ENCODE measurements at regions not wholly inside any gene's neighbourhood (a gene's known extent, or its start where the extent isn't known, plus 50 kb on each side); places are given as distances from the start of the nearest gene placed in this dataset.
"Not testable (repeated sequence)": the region's sequence is repeated elsewhere in the genome, so short reads cannot be mapped to it uniquely, and the experiment has no call there.

- no peak for DNase-seq
Observed at GRCh38 chr3:81277853-81278252, 483.6 kb downstream of the GBE1 start.

GRCh38 chr3:81274671-81275070 is 486.8 kb downstream of the GBE1 start:
- no peak for DNase-seq

- no peak for DNase-seq
Observed at GRCh38 chr3:81270603-81271379, 490.7 kb downstream of the GBE1 start.

- no peak for DNase-seq
Observed at GRCh38 chr3:81268526-81268925, 492.9 kb downstream of the GBE1 start.

DNA sequence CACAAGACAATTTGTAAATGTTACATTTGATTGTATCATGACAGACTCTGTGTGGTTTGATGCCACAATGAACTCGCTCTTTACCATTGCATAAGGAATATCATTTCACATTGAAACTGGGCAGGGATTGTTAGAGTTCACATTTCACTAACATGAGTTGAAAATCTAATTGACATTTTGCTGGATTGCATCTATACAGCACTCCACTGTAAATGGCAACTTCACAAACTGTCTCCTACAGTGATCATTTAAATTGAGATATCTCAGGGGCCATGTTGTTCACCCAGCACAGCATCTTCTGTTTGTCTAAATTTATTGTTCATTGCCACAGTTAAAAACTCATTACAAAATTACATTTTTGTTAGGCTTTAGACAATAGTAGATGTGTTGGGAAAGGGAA is 499.4 kb downstream of the GBE1 start:
- no peak for DNase-seq

DNA sequence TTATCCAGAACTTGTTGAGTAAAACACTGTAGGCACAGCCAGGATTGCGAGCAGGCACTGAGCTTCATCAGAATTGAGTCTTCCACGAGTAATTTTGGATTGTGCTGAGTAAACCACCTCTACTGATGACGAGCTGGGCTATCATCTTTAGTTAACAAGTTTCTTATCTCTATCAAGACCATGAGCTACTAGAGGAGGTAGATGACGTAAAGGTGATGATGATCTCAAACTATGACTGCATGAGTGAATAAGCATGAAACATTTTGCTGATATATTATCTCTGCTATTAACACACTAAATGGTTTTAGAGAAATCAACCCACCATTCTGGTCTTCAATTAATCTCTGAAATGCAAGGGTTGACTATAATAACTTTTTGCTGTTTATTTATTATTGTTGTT is 506.0 kb downstream of the GBE1 start:
- DNase-seq: no peak

DNA sequence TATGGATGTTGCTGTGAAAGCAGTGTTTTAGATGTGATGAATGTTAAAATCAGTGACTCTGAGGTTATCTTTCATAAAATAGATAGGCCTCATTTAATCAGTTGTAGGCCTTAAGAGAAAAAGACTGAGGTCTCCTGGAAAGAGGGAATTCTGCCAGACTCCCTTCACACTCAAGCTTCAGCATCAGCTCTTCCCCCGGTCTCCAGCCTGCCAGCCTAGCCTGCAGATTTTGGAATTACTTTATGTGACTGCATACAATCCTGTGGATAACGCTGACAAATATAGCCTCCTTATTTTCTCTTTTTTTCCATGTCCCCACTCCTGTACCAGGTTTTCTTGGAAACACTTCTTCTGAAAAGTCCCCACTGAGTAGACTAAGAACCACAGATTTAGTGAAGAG is 510.3 kb downstream of the GBE1 start:
- no peak for DNase-seq

GRCh38 chr3:81249540-81250029 is 511.9 kb downstream of the GBE1 start:
- no peak for DNase-seq

DNA sequence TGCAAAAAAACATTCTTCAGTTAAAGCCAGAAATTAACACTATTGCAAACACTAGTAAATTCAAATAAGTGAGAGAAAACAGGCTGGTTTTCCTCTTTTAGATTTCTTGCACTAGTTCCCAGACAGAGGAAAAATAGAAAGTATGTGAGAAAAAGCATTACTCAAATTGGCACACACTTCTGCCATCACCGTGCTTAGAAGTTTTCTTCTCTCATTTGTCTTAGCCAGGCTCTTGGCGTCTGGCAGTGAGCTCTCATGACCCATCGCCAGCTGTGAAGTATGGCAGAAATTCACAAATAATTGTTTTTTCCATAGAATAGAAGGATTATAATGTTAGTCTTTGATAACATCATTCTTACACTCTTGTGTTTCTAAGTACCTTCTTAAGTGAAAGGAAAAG is 515.9 kb downstream of the GBE1 start:
- DNase-seq: no peak

DNA sequence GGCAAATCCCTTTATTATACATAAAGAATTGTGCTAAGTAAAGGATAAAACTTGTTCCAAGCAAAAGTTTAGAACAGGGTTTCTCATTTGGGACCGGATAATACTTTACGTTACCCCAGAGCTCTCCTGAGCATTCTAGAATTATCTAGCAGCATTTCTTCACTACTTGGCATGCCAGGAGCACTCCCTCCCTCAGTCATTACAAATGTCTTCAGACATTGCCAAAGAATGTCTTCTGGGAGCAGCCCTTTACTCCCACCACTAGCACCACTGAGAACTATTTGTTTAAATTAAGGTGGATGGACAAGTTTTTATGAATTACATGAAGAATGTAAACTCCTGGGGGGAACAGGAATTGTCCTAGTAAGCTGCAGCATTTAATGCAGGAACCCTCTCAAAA is 516.4 kb downstream of the GBE1 start:
- no peak for DNase-seq

GRCh38 chr3:81244231-81244630 is 517.2 kb downstream of the GBE1 start:
- DNase-seq: no peak

DNA sequence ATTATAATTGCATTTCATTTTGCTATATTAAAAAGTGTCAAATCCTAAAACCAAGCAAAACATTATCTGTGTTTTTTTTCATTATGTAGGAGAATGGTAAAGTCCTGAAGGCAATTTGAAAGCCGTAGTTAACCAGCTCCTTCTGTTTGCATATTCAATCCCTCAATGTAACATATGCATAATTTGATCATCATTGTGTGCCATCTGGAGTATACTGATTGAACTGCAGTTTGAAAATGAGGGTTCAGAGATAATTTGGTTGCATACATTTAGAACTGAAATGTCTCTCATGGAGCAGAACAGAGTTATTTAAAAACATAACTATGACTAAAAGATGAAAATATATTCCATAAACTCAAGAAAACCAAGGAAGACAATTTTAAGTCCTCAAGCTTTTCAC is 518.6 kb downstream of the GBE1 start:
- peak; percentile 33 for DNase-seq

DNA sequence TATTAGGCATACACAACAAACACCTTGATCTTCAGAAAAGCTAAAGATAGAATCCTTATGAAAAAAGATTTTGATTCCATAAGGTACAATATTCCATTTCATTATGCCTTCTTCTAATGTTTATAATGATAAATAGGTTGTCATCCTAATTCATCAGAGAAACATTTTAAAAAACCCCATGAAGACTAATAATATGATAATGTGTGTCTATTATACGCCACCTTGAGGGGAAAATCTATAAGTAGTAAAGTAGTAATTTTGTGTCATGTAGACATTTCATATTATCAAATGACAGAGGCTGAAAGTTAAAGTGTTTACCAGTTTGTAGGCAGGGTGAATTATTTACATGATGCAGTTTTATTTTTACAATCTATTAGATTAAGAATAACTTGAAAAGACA is 524.3 kb downstream of the GBE1 start:
- DNase-seq: no peak

GRCh38 chr3:81218023-81218422 is 543.4 kb downstream of the GBE1 start:
- no peak for DNase-seq

GRCh38 chr3:81217101-81217500 is 544.3 kb downstream of the GBE1 start:
- no peak for DNase-seq

DNA sequence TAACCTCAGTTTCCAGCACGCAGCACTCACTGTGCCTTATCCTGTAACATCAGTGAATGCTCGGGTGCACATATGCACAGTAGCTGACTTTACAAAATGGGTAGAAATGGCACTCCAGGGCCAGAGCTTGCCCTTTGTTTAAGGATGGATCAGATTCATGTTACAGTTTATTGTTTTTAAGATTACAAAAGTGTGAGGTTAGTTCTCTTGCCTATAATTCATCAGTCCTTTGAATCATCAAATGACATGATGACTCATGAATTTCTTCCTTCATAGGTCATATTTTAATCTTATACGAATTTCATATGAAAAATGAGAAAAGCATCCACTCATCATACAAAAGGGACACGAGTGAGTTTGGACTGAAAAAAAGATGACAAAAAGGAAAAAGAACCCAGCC is 545.3 kb downstream of the GBE1 start:
- no peak for DNase-seq

DNA sequence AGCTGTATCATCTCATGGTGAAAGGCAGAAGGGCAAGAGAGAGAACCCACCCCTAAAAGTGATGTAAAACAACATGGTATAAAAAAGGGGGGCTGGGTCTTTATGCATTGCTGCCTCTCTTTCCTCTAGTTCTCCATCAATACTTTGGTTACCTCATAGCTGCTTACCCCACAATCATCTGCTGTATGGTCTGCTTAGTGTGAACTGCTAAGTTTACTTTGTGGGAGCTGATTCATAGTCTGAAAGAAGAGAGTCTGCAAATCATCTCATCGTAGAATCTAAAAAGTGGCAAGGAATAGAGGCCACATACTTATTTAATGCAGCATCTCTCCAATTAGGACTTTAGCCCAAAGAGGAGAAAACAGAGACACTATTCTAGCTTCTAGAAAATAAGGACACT is 546.8 kb downstream of the GBE1 start:
- no peak for DNase-seq

DNA sequence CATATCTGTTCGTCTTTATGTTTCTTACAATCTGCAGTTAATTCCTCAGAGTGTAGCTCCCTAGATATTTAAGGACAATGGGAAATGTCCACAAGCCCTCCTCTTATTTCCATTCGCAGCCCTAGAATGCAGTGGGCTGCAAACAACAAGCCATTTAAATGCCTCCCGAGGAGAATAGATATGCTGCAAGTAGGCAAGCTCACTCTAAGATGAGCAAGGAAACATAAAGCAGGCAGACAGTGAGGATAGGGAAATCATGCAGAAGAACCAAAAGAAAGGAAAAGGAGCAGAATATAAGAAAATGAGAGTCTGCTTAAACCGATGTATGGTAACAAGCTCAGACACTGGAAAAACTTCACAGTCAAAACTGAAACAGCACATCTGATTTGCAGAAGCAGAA is 561.9 kb downstream of the GBE1 start:
- DNase-seq: no peak

DNA sequence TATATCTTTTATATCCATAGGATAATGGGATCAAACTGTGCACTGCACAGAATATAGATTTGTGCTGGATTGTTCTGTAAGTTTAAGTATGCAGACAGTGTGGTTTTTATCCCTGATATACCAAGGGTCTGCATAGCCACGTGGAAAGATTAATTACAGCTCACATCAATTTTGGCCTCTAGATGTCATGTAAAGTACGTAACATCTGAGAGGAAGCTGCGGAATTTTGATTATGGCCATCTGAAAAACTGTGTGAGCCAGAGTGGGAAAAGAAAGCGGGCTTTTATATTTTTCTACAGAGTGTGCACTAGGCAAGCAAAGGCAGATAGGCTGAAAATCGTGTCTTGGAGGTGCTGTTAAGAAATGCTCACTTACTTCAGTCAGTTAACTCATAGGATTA is 562.7 kb downstream of the GBE1 start:
- DNase-seq: no peak

GRCh38 chr3:81198216-81198615 is 563.2 kb downstream of the GBE1 start:
- DNase-seq: no peak

GRCh38 chr3:81197386-81197785 is 564.1 kb downstream of the GBE1 start:
- DNase-seq: no peak

GRCh38 chr3:81195478-81195877 is 566.0 kb downstream of the GBE1 start:
- no peak for DNase-seq

GRCh38 chr3:81186412-81186811 is 575.0 kb downstream of the GBE1 start:
- DNase-seq: no peak

GRCh38 chr3:81182086-81182875 is 579.2 kb downstream of the GBE1 start:
- DNase-seq: not testable (repeated sequence)
